Neural cell (in vitro differentiated cells): ENCODE measurements at regions not wholly inside any gene's neighbourhood (a gene's known extent, or its start where the extent isn't known, plus 50 kb on each side); places are given as distances from the start of the nearest gene placed in this dataset.

Source experiments
- H2AFZ ChIP-seq: fragments of 200-600, 300-800 bp; sonication (generic), shearing (Covaris generic); 2 replicates; pipeline ENCODE4 v1.6.0; 2014; ENCODE audit warnings: low read depth, mild to moderate bottlenecking, antibody characterized with exemption, low read length, moderate library complexity
- H3F3A ChIP-seq: fragments of 200-600 bp; shearing (Covaris generic); 2 replicates; pipeline ENCODE4 v1.6.1; 2016; ENCODE audit warnings: mild to moderate bottlenecking, moderate library complexity, mixed read lengths, antibody characterized with exemption, low read length; ENCODE audit not compliant: insufficient read depth, poor library complexity, severe bottlenecking
- H3K27ac ChIP-seq: fragments of 200-600, 300-800 bp; sonication (generic), shearing (Covaris generic); 2 replicates; pipeline ENCODE4 v1.5.1; 2014; ENCODE audit warnings: mild to moderate bottlenecking, low read length, moderate library complexity
- H3K27me3 ChIP-seq: fragments of 300-800, 200-600 bp; sonication (generic), shearing (Covaris generic); 2 replicates; pipeline ENCODE4 v1.6.0; 2014; ENCODE audit warnings: mild to moderate bottlenecking, low read depth, low read length, moderate library complexity; ENCODE audit not compliant: insufficient read depth
- H3K36me3 ChIP-seq: fragments of 300-800, 200-600 bp; sonication (generic), shearing (Covaris generic); 2 replicates; pipeline ENCODE4 v1.5.1; 2014; ENCODE audit warnings: mild to moderate bottlenecking, antibody characterized with exemption, low read length, moderate library complexity; ENCODE audit not compliant: insufficient read depth
- H3K4me2 ChIP-seq: fragments of 300-800, 200-600 bp; sonication (generic), shearing (Covaris generic); 2 replicates; pipeline ENCODE4 v1.6.0; 2014; ENCODE audit warnings: mild to moderate bottlenecking, low read length
- H3K4me3 ChIP-seq: fragments of 300-800, 200-600 bp; sonication (generic), shearing (Covaris generic); 2 replicates; pipeline ENCODE4 v1.5.1; 2014; ENCODE audit warnings: mild to moderate bottlenecking, low read length, moderate library complexity
- H3K79me2 ChIP-seq: fragments of 200-600 bp; shearing (Covaris generic); replicated peaks from 2 replicates; pipeline ENCODE4 v1.6.0; 2014; ENCODE audit warnings: mild to moderate bottlenecking, low read length, moderate library complexity; ENCODE audit not compliant: insufficient read depth
- H3K9ac ChIP-seq: fragments of 300-800, 200-600 bp; sonication (generic), shearing (Covaris generic); 2 replicates; pipeline ENCODE4 v1.6.1; 2016; ENCODE audit warnings: mild to moderate bottlenecking, low read length, mixed read lengths
- H3K9me2 ChIP-seq: fragments of 200-600 bp; shearing (Covaris generic); 2 replicates; pipeline ENCODE4 v1.6.1; 2016; ENCODE audit warnings: mild to moderate bottlenecking, low read length, mixed read lengths; ENCODE audit not compliant: insufficient read depth
- H3K9me3 ChIP-seq: fragments of 200-600, 300-800 bp; sonication (generic), shearing (Covaris generic); 2 replicates; pipeline ENCODE4 v1.6.1; 2016; ENCODE audit warnings: mild to moderate bottlenecking, mixed run types, low read length, moderate library complexity, mixed read lengths
- H4K20me1 ChIP-seq: fragments of 200-600 bp; shearing (Covaris generic); 2 replicates; pipeline ENCODE4 v1.6.1; 2016; ENCODE audit warnings: mild to moderate bottlenecking, mixed run types; ENCODE audit not compliant: insufficient read depth
- CTCF ChIP-seq: fragments of 450-650 bp; IDR thresholded peaks from 2 replicates; pipeline ENCODE4 v1.5.1; 2014; ENCODE audit warnings: antibody characterized with exemption, mild to moderate bottlenecking, moderate library complexity; ENCODE audit not compliant: poor library complexity, severe bottlenecking
- EP300 ChIP-seq: fragments of 450-650 bp; conservative IDR thresholded peaks from 2 replicates; pipeline ENCODE4 v1.6.1; 2014; ENCODE audit warnings: antibody characterized with exemption, mild to moderate bottlenecking, moderate library complexity; ENCODE audit not compliant: poor library complexity, severe bottlenecking
- EZH2 ChIP-seq: fragments of 200-600, 300-800 bp; shearing (Covaris generic), sonication (generic); IDR thresholded peaks from 2 replicates; pipeline ENCODE4 v1.6.1; 2014; ENCODE audit warnings: antibody characterized with exemption, low read length, borderline replicate concordance, mild to moderate bottlenecking; ENCODE audit not compliant: insufficient read depth, poor library complexity, severe bottlenecking
- MXI1 ChIP-seq: fragments of 450-650 bp; conservative IDR thresholded peaks from 2 replicates; pipeline ENCODE4 v1.6.1; 2014; ENCODE audit warnings: antibody characterized with exemption, mild to moderate bottlenecking; ENCODE audit not compliant: poor library complexity, severe bottlenecking
- POLR2AphosphoS5 ChIP-seq: IDR thresholded peaks from 2 replicates; pipeline ENCODE4 v1.6.1; 2012
- RAD21 ChIP-seq: fragments of 450-650 bp; conservative IDR thresholded peaks from 2 replicates; pipeline ENCODE4 v1.6.1; 2014; ENCODE audit warnings: antibody characterized with exemption, mild to moderate bottlenecking, moderate library complexity
- REST ChIP-seq: IDR thresholded peaks from 2 replicates; pipeline ENCODE4 v1.6.1; 2012; ENCODE audit warnings: borderline replicate concordance
- SMC3 ChIP-seq: fragments of 450-650 bp; conservative IDR thresholded peaks from 2 replicates; pipeline ENCODE4 v1.6.1; 2014; ENCODE audit warnings: antibody characterized with exemption, mild to moderate bottlenecking, moderate library complexity; ENCODE audit not compliant: poor library complexity
- TAF1 ChIP-seq: IDR thresholded peaks from 2 replicates; pipeline ENCODE4 v1.6.1; 2012; ENCODE audit warnings: low read depth

GRCh38 chr16:6274351-6274750 is 1058.3 kb upstream of the RBFOX1 start:
- H3K4me2 ChIP-seq: no peak overlapping the region
- H3K4me3 ChIP-seq: no peak overlapping the region
- H3K9me3 ChIP-seq: no peaks in the 10 kb centered on the region
- no peaks in the 10 kb centered on the region for H3F3A ChIP-seq
- no peak overlapping the region for H3K27ac ChIP-seq
- H3K27me3 ChIP-seq: no peaks in the 10 kb centered on the region
- no peak overlapping the region for H3K9ac ChIP-seq
- H2AFZ ChIP-seq: no peak overlapping the region
- H4K20me1 ChIP-seq: no peaks in the 10 kb centered on the region
- TF ChIP-seq REST: no peak
- no peaks in the 10 kb centered on the region for H3K79me2 ChIP-seq
- no peaks in the 10 kb centered on the region for H3K36me3 ChIP-seq
- H3K9me2 ChIP-seq: no peaks in the 10 kb centered on the region

DNA sequence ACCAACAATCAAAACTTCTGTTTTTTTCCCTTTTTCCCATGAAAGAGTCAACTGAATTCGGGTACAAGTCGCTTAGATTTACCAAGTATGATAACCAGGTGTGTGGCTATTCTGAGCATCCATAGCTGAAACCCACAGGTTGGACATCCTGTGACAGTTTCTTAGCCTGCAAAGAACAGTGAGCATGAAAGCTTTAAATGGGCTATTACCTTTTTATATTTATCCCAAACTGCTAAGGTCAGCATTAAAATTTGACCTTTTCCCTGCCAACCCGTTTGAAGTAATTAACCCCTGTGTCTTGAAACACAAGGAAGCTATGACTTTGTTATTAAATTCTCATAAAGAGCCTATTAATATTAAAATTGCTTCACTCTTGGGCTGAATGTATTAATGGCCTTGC is 1065.0 kb upstream of the RBFOX1 start:
- Histone ChIP-seq H3K9me3 (no peaks in the 10 kb centered on the region), H3K4me2 (no peak overlapping the region), H3K9ac (no peak overlapping the region), H3F3A (no peaks in the 10 kb centered on the region), H3K27ac (peak overlapping the region; percentile 75), H3K27me3 (no peaks in the 10 kb centered on the region), H3K36me3 (no peaks in the 10 kb centered on the region), H2AFZ (no peak overlapping the region), H4K20me1 (no peaks in the 10 kb centered on the region), H3K4me3 (no peak overlapping the region), H3K9me2 (no peaks in the 10 kb centered on the region), H3K79me2 (no peaks in the 10 kb centered on the region)
- TF ChIP-seq TAF1 (no peak), POLR2AphosphoS5 (no peak), REST (no peak), MXI1 (no peak), RAD21 (no peak), EZH2 (no peak), SMC3 (no peak), EP300 (no peak), CTCF (no peak)
